ENCODE measurements at regions not wholly inside any gene's neighbourhood (a gene's known extent, or its start where the extent isn't known, plus 50 kb on each side); places are given as distances from the start of the nearest gene placed in this dataset.
"Not testable (repeated sequence)": the region's sequence is repeated elsewhere in the genome, so short reads cannot be mapped to it uniquely, and the experiment has no call there.

- Histone ChIP-seq H3K9me3 (no peaks in the 10 kb centered on the region), H3K4me1 (ENCODE audit: control insufficient read depth in 1 of 2, insufficient read depth in 1 of 2, low read depth in 1 of 2, low read length in 1 of 2) (no peaks in the 10 kb centered on the region), H3K4me3 (ENCODE audit: low read depth in 1 of 2, low read length in 1 of 2) (no peak overlapping the region), H3K36me3 (no peaks in the 10 kb centered on the region), H3K27ac (no peak overlapping the region), H3K27me3 (no peaks in the 10 kb centered on the region)
- no peak for TF ChIP-seq CTCF (IDR thresholded peaks at IDR 0.05)
Observed at GRCh38 chr1:60874718-60875117, 207.6 kb upstream of the NFIA start.

- H3K4me1 ChIP-seq (ENCODE audit: control insufficient read depth in 1 of 2, insufficient read depth in 1 of 2, low read depth in 1 of 2, low read length in 1 of 2); H3K36me3 ChIP-seq; H3K27me3 ChIP-seq; H3K4me3 ChIP-seq (ENCODE audit: low read depth in 1 of 2, low read length in 1 of 2); H3K27ac ChIP-seq; H3K9me3 ChIP-seq: not testable (repeated sequence)
Observed at GRCh38 chr1:60873396-60873795, 209.0 kb upstream of the NFIA start.

- H3K27ac ChIP-seq, result no peak overlapping the region
- no peak overlapping the region for H3K4me3 ChIP-seq (ENCODE audit: low read depth in 1 of 2, low read length in 1 of 2)
- H3K9me3 ChIP-seq, result no peaks in the 10 kb centered on the region
- TF ChIP-seq CTCF (IDR thresholded peaks at IDR 0.05), result no peak
- H3K36me3 ChIP-seq, result no peaks in the 10 kb centered on the region
- H3K4me1 ChIP-seq (ENCODE audit: control insufficient read depth in 1 of 2, insufficient read depth in 1 of 2, low read depth in 1 of 2, low read length in 1 of 2), result peaks cover 0 to 4% of the 10 kb centered on the region in 2 experiments
- H3K27me3 ChIP-seq, result no peaks in the 10 kb centered on the region
Observed at GRCh38 chr1:60872426-60873054, 209.8 kb upstream of the NFIA start.

- H3K9me3 ChIP-seq, result no peaks in the 10 kb centered on the region
- H3K27ac ChIP-seq, result no peak overlapping the region
- no peak overlapping the region for H3K4me3 ChIP-seq (ENCODE audit: low read depth in 1 of 2, low read length in 1 of 2)
- H3K27me3 ChIP-seq, result no peaks in the 10 kb centered on the region
- no peak for TF ChIP-seq CTCF (IDR thresholded peaks at IDR 0.05)
- peaks cover 6 to 15% of the 10 kb centered on the region in 2 experiments for H3K4me1 ChIP-seq (ENCODE audit: control insufficient read depth in 1 of 2, insufficient read depth in 1 of 2, low read depth in 1 of 2, low read length in 1 of 2)
- no peaks in the 10 kb centered on the region for H3K36me3 ChIP-seq
Observed at GRCh38 chr1:60870269-60870865, 212.0 kb upstream of the NFIA start.

GRCh38 chr1:60868901-60869663 is 213.3 kb upstream of the NFIA start:
- H3K9me3 ChIP-seq, result no peaks in the 10 kb centered on the region
- peaks cover 6 to 15% of the 10 kb centered on the region in 2 experiments for H3K4me1 ChIP-seq (ENCODE audit: control insufficient read depth in 1 of 2, insufficient read depth in 1 of 2, low read depth in 1 of 2, low read length in 1 of 2)
- H3K36me3 ChIP-seq, result no peaks in the 10 kb centered on the region
- no peaks in the 10 kb centered on the region for H3K27me3 ChIP-seq
- no peak for TF ChIP-seq CTCF (IDR thresholded peaks at IDR 0.05)
- no peak overlapping the region for H3K4me3 ChIP-seq (ENCODE audit: low read depth in 1 of 2, low read length in 1 of 2)
- H3K27ac ChIP-seq, result no peak overlapping the region

- TF ChIP-seq CTCF (IDR thresholded peaks at IDR 0.05), result no peak
- Histone ChIP-seq H3K4me3 (ENCODE audit: low read depth in 1 of 2, low read length in 1 of 2) (no peak overlapping the region), H3K27ac (no peak overlapping the region), H3K4me1 (ENCODE audit: control insufficient read depth in 1 of 2, insufficient read depth in 1 of 2, low read depth in 1 of 2, low read length in 1 of 2) (peaks cover 6 to 15% of the 10 kb centered on the region in 2 experiments), H3K9me3 (no peaks in the 10 kb centered on the region), H3K27me3 (no peaks in the 10 kb centered on the region), H3K36me3 (no peaks in the 10 kb centered on the region)
Observed at GRCh38 chr1:60867782-60868181, 214.6 kb upstream of the NFIA start.
